ENCODE measurements at regions not wholly inside any gene's neighbourhood (a gene's known extent, or its start where the extent isn't known, plus 50 kb on each side); places are given as distances from the start of the nearest gene placed in this dataset.
"Not testable (repeated sequence)": the region's sequence is repeated elsewhere in the genome, so short reads cannot be mapped to it uniquely, and the experiment has no call there.

GRCh38 chr22:22697377-22698117 lies 53.1 kb downstream of the GGTLC2 start:
- no peak for DNase-seq

- no peak for DNase-seq
Measured at GRCh38 chr22:22698263-22698750, 53.9 kb downstream of the GGTLC2 start.

- DNase-seq = no peak
Measured at GRCh38 chr22:22700631-22701030, 56.2 kb downstream of the GGTLC2 start.

GRCh38 chr22:22701557-22701956 lies 57.1 kb downstream of the GGTLC2 start:
- not testable (repeated sequence) for DNase-seq

- DNase-seq = no peak
Measured at GRCh38 chr22:22702237-22703202, 58.1 kb downstream of the GGTLC2 start.

- DNase-seq = no peak
Measured at GRCh38 chr22:22703203-22703570, 58.8 kb downstream of the GGTLC2 start.

- DNase-seq = no peak
Measured at GRCh38 chr22:22703715-22704114, 59.3 kb downstream of the GGTLC2 start.

GRCh38 chr22:22704156-22704946 lies 59.9 kb downstream of the GGTLC2 start:
- no peak for DNase-seq

- no peak for DNase-seq
Measured at GRCh38 chr22:22705328-22706100, 61.1 kb downstream of the GGTLC2 start.

GRCh38 chr22:22706253-22706915 lies 62.0 kb downstream of the GGTLC2 start:
- DNase-seq = no peak

GRCh38 chr22:22709719-22710445 lies 65.5 kb downstream of the GGTLC2 start:
- no peak for DNase-seq

- DNase-seq = no peak
Measured at GRCh38 chr22:22710719-22711531, 66.5 kb downstream of the GGTLC2 start.

- DNase-seq = no peak
Measured at GRCh38 chr22:22711532-22711913, 67.1 kb downstream of the GGTLC2 start.

GRCh38 chr22:22712092-22712658 lies 67.8 kb downstream of the GGTLC2 start:
- no peak for DNase-seq

- DNase-seq = no peak
Measured at GRCh38 chr22:22712666-22713365, 68.4 kb downstream of the GGTLC2 start.

GRCh38 chr22:22713416-22713815 lies 69.0 kb downstream of the GGTLC2 start:
- DNase-seq = no peak

- DNase-seq = no peak
Measured at GRCh38 chr22:22714600-22715335, 70.4 kb downstream of the GGTLC2 start.

- no peak for DNase-seq
Measured at GRCh38 chr22:22716136-22716665, 71.8 kb downstream of the GGTLC2 start.
